ENCODE measurements at regions not wholly inside any gene's neighbourhood (a gene's known extent, or its start where the extent isn't known, plus 50 kb on each side); places are given as distances from the start of the nearest gene placed in this dataset.
A peak's percentile ranks its signal among the peaks of the same experiment; 100 is the strongest.

DNA sequence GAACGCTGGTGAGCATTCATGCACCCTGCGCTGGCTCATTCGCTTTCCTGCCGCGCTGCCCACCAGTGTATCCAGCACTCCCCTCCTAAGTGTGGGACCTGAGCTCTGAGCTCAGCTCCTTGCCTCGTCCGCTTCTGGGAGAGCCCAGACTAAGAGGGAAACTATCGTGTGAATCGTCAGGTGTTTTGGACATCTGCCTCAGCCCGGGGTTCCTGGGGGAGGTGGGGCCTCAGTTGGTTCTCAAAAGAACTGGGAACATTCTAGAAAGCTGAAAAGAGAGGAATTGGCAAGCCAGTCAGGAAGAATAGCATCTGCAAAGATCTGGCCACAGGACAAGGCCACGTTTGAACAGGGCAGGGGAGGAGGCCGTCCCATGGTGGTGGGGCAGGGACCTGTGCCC, 205.4 kb upstream of the CIBAR2 start:
- no peak for ATAC-seq
- intact Hi-C loops (cut with DNase I), result no loop called here
- DNase-seq (ENCODE audit: missing footprints), result no peak

DNA sequence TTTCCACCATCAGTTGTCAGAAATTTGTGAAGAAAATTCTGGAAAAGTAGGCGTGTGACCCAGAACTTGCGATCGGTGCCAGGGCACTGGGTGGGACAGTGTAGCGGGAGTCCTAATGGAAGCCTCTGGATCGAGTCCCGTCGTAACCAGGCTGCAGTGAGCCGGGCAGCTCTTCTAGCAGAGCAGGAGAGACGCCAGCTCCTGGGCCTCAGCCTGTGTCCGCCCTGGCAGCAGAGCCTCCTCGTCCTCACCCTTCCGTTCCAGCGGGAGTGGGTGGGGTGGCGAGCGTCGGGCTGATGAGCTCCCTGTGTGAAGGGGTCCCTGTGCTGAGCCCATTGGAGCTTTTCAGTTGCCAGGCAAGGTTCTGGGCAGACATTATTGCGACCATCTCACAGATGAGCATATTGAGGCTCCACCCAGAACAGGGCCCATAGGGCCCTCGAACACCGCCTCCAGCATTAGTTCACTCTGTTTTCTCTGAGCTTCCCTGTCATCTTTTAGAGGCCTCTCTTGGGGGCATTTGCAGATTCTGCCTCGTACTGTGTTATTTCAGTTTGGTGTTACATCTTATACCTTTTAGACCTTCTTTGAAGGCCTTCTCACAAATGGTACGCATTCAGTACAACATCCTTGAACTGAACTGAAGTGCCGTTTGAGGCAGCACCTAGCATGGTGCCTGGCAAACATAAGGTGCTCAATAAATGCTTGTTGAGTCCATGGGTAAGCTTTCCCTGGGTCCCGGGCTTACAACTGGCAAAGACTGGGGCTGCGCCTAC, 207.1 kb upstream of the CIBAR2 start:
- no peak for ATAC-seq
- DNase-seq (ENCODE audit: missing footprints), result no peak
- intact Hi-C loops (cut with DNase I), result no loop called here

DNA sequence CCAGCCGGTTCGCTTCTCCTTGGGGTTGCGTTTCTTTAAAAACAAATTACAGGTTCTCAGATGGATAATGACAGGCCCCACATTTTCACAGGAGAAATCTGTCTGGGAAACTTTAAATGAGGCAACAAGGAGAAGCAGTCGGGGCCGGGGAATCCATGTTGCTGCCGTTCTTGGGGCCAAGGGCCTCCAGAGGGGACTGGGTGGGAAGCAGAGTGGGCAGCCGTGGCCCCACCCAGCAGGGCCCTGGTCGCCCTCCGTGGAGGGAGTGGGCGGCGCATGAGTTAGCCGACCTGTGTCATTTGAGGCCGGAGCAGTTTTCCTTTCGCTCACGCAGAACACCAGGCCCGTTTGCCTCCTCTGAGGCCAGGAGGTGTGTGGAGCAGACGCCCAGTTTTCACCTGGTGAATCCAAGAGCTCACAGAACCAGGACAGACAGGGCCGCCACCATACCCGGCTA, 207.7 kb upstream of the CIBAR2 start:
- intact Hi-C loops (cut with DNase I), result no loop called here
- ATAC-seq (no peak), DNase-seq (ENCODE audit: missing footprints) (no peak)

DNA sequence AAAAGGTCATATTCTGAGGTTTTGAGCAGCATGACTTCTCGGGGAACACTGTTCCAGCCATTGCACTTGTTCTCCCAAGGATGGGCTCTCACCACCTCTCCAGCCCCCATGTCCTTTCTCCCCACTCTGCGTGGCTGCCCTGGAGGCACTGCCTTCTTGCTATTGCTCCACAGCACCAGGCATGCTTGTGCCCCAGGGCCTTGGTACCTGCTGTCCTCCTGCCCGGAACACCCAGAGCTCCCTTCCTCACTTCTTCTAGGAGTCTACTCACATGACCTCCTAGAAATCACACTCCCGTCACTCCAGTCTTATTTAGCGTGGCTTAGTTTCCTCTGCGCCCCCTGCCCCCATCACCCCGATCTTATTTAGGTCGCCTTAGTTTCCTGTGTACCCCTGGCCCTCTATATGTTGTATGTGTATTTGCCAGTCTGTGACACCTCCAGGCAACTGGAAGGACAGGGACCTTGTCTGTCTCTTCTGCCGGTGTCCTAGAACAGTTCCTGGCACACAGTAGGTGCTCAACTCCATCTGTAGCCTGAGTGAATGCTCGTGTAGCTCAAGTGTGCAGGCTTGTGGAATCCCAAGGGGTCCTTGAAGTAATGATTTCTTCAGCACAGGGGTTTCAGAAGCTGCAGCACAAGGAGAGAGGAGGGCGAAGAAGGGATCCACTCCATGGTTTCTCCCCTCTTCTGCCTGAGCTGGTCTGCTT, 208.6 kb upstream of the CIBAR2 start:
- ATAC-seq, result no peak
- intact Hi-C loops (cut with DNase I), result no loop called here
- DNase-seq (ENCODE audit: missing footprints), result no peak

DNA sequence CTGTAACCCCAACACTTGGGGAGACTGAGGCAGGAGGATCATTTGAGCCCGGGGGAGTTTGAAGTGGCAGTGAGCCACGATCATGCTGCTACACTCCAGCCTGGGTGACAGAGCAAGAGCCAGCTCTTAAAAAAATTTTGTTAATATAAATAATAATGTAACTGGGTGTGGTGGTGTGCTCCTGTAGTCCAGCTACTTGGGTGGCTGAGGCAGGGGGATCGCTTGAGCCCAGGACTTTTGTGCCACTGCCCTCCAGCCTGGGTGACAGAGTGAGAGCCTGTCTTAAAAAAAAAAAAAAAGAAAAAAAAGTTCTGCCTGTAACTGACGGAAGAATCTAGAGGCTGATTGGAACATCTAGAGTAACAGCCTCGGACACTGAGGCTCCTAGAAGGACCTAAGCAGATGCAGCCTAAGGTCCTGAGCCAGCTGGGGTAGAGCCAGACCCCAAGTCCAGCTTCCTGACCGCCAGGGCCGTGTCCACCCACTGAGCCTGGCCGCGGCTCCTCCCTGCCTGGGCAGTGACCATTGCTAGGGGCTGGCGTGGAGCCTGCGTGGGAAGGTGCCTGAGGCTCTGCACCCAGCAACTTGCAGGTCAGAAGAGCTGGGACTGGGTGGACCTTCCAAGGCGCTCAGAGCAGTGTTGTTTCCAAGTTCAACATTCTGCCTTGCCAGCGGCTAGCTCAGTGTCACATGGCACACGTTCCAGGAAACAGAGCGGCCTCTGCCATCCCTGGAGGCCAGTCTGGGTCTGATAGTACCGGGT, 209.4 kb upstream of the CIBAR2 start:
- intact Hi-C loops (cut with DNase I), result no loop called here
- peak; percentile 98 for ATAC-seq

DNA sequence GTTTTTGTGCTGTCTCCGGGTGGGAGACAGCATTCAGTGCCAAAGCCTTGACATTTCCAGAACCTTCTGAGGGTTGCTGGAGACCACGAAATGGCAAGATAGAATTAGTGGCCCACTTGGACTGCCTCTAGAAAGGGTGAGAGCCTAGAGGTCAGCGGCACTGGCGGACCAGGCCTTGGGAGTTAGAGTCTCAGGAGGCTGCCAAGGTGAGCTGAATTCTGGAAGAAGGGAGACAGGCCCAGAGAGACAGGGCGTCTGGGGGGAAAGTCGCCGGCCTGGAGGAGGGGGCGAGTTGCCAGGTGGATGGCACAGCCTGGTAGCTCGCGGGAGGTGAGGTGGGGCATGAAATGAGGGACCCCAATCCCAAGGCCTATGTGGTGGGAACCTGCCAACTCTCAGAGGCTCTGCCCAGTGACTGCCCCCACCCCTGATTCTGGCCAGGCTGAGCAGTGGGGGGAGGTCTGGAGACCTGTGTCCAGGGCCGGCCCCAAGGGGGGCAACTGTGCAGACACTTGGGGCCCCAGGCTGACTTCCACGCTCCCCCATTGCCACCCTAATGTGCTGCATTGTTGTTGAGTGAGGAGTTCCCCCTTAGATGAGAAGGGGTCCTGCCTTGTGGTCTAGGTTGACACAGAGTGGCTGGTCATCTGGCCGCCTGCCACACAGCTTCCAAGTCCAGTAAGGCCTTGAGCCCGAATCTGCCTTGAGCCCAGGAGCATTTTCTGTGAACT, 211.1 kb upstream of the CIBAR2 start:
- ATAC-seq (no peak), DNase-seq (ENCODE audit: missing footprints) (no peak)
- intact Hi-C loops (cut with DNase I), result no loop called here

More for the DNA sequence above, 209.4 kb upstream of the CIBAR2 start:
- DNase-seq (ENCODE audit: missing footprints), result peak; percentile 95

DNA sequence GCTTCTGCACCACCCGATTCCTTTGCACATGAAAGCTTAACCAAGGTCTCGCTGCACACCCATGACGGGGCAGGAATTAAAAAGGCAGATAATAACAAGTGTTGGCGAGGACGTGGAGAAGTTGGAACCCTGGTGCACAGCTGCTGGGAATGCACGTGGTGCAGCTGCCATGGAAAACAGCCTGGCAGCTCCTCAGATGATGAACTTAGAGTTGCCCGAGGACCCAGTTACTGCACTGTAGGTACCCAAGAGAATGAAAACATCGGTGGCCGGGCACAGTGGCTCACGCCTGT, 211.6 kb upstream of the CIBAR2 start:
- intact Hi-C loops (cut with DNase I), result no loop called here
- ATAC-seq, result no peak
- DNase-seq (ENCODE audit: missing footprints), result no peak

DNA sequence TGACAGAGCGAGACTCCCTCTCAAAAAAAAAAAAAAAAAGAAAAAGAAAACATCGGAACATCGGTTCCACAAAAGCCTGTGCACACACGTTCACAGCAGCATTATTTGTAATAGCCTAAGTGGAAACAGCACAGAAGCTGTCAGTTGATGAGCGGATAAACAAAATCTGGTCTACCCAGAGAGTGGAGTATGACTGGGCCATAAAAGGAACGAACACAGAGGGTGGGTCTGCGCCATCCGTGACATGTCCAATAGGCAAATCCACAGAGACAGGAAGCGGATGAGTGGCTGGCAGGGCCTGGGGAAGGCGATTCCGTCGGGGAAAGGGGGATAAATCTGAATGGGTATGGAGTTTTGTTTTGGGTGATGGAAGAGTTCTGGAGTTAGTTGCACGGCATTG, 212.2 kb upstream of the CIBAR2 start:
- intact Hi-C loops (cut with DNase I), result no loop called here
- DNase-seq (ENCODE audit: missing footprints) (no peak), ATAC-seq (no peak)

DNA sequence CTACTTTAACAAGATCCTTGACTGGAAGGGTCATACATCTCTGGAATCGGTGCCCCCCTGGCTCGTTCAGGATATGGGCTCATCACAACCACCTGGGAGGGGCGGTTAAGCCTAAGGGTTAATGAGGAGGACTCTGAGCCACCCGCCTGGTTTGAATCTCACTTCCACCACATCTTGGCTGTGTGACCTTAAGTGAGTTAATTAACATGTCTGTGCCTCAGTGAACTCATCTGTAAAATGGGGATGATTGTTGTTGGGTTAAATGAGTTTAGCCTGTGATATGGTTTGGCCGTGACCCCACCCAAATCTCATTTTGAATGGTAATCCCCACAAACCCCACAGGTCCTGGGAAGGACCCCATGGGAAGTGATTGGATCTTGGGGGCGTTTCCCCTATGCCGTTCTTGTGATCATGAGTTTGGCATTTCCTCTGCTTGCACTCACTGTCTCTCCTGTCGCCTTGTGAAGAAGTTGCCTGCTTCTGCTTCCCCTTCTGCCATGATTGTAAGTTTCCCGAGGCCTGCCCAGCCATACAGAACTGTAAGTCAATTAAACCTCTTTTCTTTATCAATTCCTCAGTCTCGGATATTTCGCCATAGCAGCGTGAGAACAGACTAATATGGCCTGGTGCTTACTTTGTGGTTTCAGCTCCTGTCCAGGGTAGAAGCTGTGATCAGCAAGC, 214.0 kb upstream of the CIBAR2 start:
- intact Hi-C loops (cut with DNase I), result no loop called here
- DNase-seq (ENCODE audit: missing footprints) (no peak), ATAC-seq (no peak)

DNA sequence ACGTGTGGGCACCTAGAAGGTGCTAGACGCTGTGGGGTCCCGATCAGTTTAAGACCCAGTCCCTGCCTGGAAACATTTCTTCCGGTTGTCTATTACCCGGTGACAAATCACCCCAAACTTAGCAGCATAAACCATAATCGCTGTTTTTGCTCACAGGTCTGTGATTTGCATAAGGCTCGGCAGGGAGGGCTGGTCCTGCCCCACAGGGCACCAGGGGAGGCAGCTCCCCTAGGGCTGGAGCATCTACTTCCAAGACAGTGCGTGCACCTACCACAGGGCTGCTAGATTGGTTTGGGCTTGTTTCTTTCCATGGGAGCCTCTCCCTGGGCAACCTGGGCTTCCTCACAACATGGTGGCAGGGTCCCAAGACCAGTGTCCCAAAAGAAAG, 214.5 kb upstream of the CIBAR2 start:
- intact Hi-C loops (cut with DNase I), result no loop called here
- ATAC-seq (no peak), DNase-seq (ENCODE audit: missing footprints) (no peak)

DNA sequence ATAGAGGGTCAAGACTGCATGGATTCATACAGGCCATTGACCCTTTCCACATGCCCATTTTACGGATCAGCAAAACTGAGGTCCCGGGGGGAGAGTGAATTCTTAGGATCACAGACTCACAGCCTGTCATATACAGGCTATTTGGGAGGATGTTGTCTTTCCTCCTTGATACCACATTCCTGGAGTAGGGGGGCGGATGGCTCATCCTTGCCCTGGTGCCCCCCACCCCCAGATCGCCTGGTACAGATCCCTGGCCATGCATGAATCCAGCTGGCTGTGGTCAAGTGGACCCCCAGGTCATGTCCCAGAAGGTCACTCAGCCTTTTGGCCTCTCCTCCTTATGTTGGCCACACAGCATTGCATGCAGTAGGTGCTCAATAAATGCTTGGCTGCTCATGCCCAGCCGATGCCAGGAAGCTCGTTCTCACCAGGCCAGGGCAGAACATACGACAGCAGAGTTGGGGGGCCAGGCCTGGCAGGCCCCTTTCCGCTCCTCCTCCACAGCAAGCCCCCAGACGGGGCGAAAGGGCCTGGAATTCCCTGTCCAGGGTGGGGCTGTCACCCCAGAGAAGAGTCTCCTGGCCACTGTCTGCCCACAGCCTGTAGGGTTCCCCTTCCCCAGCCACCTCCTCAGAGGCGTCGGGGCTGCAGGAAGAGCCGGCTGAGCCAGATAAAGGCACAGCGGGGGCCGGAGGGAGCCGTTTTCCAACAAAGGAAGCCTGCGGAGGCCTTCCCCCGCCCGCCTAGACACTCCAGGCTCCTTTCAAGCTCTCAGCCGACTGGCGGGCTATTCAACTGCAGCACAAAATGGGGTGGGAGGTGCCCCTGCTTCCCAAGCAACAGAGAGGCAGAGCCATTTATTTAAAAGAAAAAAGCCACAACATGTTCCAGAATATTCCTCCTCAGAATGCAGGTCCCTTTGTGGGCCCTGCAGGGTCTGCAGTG, 215.7 kb upstream of the CIBAR2 start:
- DNase-seq (ENCODE audit: missing footprints) (no peak), ATAC-seq (no peak)
- intact Hi-C loops (cut with DNase I), result no loop called here

DNA sequence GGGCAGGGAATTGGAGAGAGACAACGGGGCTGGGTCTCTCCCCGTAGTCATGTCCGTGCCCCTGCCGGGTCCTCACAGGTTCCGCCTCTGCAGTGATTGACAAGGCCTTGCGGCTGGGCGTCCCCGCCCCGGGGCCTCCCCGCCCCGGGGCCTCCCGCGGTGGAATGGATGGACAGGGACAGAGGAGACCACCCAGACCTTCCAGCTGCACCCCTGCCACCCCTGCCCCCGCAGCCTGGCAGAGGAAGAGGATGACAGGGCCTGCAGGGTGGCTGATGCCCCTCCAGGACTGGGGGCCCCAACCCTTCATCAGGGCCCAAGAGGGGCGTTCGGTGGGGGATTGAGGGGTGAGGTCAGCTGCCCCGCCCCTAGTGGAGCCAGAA, 216.4 kb upstream of the CIBAR2 start:
- DNase-seq (ENCODE audit: missing footprints), result no peak
- intact Hi-C loops (cut with DNase I), result no loop called here
- no peak for ATAC-seq

DNA sequence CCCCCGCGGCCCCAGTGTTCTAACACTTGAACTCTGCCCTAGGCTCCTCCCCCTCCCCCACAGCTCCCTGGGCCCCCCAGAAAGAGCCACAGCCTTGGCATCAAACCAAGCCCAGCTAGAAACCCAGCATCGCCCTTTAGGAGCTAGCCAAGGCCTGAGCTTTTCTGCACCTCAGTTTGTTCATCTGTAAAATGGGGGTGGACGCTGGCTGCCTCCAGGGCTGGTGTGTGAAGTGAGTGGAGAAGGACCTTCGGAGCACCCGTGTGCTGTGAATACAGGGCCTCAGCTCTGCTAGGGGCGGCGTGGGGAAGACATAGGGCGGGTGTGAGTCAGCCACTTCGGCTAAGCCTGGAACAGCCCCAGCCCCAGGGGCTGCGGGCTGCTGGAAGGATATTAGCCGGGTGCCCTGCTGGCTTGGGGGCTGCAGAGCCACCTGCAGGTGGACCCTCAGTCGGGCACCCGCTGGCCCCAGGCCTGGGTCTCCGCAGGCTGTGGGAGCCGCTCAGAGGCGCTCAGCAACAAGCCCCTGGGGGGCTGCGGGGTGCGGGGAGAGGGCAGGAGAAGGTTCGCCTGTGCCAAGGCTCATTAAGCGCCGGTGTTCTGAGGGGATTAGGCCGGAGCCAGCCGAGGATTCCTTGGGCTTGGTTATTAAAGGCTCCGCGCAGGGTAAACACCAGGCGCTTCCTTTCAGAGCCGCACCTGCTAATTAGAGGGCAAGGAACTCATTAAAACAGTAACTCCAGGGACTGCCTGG, 217.0 kb upstream of the CIBAR2 start:
- intact Hi-C loops (cut with DNase I), result no loop called here
- ATAC-seq, result no peak
- no peak for DNase-seq (ENCODE audit: missing footprints)

DNA sequence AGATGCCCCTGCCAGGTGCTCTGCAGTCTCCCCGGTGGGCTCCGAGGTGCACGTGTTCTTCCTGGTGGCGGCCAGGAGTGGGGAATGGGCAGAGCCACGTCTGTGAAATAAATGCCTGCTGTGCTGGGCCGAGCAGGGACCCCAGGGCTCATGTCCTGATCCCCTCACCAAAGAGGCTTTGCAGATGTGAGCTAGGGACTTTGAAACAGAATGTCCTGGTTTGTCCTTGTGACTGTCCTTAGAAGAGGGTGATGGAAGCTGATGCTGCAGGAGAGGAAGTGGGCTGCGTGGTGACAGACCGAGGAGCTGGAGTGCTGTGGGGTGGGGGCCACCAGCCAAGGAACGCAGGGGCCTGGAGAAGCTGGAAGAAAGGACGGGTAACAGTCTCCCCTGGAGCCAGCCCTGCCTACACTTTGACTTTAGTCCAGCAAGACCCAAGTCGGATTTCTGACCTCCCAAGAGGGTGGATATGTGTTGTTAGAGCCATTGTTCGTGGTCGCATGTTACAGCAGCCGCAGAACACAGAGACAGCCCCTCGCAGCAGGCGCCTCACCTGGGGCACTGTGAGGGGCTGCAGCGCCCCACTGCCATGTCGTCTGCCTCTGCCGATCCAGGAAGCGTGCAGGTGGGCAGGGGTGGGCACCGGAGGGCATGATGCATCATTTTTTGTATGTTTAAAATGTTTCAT, 217.9 kb upstream of the CIBAR2 start:
- DNase-seq (ENCODE audit: missing footprints) (no peak), ATAC-seq (no peak)
- intact Hi-C loops (cut with DNase I), result no loop called here

DNA sequence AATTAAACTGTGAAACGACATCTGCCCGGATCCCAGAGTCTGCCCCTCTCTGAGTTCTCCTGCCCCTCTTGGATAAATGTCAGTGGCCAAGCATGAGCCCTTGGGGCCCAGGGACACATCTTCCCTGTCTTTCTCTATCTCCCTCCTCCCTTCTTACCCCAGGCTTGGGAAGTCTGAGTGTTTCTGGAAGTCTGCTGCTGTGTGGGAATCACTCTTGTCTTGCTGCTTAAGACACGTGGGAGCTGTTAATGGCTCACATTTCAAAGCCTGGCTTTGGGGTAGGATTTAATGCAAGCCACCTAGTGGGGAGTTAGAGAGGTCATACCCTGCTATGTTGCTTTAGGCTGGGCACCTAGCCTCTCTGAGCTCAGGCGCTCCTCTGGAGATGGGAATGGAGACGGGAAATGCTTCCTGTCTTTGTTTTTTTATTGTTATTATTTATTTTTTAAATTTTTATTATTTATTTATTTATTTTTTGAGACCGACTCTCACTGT, 218.5 kb upstream of the CIBAR2 start:
- peak; percentile 64 for ATAC-seq
- DNase-seq (ENCODE audit: missing footprints), result no peak
- intact Hi-C loops (cut with DNase I), result no loop called here

DNA sequence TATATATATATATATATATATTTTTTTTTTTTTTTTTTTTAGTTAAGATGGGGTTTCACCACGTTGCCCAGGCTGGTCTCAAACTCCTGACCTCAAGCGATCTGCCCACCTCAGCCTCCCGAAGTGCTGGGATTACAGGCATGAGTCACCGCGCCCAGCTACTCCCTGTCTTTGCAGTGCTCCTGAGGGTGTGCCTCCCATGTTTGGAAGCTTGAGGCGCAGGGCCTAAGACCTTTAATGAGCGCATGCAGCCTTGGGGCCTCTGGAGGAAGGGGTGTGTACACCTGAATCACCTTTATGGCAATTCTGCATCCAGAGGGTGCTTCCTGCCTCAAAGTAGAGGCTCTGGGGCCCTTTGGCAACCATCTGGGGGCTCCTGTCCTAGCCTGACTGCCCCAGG, 219.4 kb upstream of the CIBAR2 start:
- ATAC-seq (no peak), DNase-seq (ENCODE audit: missing footprints) (no peak)
- intact Hi-C loops (cut with DNase I), result no loop called here

All from Right ventricle myocardium inferior (tissue), 1 donor.